ENCODE measurements at regions not wholly inside any gene's neighbourhood (a gene's known extent, or its start where the extent isn't known, plus 50 kb on each side); places are given as distances from the start of the nearest gene placed in this dataset.

DNA sequence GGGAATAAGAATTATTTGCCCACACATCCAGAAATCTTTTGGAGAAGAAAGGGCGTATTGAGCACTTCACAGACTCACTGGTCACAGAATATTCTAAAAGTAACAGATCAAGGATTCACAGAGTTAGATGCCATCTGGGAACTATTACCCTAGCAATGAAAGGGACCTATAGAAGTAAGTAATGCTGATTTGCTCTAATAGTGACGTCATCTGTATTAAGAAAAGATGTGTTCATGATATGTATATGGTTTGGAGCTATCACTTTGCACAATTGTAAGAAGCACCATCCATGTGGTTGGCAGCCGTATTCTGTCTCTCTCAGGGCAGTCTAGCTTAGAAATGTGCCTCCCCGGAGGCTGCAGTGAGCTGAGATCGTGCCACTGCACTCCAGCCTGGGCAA lies 52.8 kb upstream of the SV2C start:
- DNase-seq (ENCODE audit: low read depth, low spot score) = peak; percentile 0
- no peak overlapping the region for H3K4me3 ChIP-seq (ENCODE audit: low read depth, low read length)
- in situ Hi-C loops (cut with HindIII; ENCODE audit: low sequenced_read_pairs) = no loop called here
- TF ChIP-seq CTCF (IDR thresholded peaks at IDR 0.05; ENCODE audit: low read depth, low read length) = no peak

DNA sequence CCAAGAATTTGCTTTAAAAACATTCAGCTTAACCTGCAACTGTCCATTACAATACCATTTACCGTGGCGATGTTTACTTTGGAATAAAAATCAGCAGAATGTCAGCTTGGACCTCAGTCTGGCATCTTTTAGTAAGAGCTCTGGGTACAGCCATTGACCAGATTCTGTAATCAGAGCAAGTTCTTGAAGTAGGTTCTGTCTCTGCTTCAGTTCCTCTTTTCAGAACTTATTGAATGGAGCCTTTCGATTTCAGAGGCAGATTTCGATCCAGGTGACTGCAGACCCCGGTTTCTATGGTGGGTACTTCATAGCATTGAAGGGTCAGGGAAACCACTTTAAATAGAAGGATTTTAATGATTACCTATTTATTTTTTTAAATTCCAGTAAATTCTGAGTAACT lies 53.4 kb upstream of the SV2C start:
- no peak for TF ChIP-seq CTCF (IDR thresholded peaks at IDR 0.05; ENCODE audit: low read depth, low read length)
- in situ Hi-C loops (cut with HindIII; ENCODE audit: low sequenced_read_pairs) = no loop called here
- H3K4me3 ChIP-seq (ENCODE audit: low read depth, low read length) = no peak overlapping the region
- no peak for DNase-seq (ENCODE audit: low read depth, low spot score)

DNA sequence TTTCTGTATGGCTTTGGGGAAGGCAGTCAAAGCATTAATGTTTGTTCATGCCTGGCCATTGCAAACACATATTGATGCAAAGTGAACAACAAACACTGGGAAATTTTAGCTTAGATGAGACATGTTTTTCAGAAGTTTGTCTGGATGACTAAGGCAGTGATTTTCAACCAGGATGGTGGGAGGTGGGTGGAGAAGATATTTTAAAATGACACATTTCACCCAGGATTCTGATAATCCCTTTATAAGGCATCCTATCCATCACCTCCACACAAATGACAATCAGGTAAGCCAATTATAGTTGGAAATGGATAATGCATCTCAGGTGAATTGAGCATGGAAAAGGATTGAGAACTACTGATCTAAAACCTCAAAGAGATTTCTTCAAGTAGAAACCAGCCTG lies 57.4 kb upstream of the SV2C start:
- DNase-seq (ENCODE audit: low read depth, low spot score) = no peak
- in situ Hi-C loops (cut with HindIII; ENCODE audit: low sequenced_read_pairs) = no loop called here
- no peak for TF ChIP-seq CTCF (IDR thresholded peaks at IDR 0.05; ENCODE audit: low read depth, low read length)
- no peak overlapping the region for H3K4me3 ChIP-seq (ENCODE audit: low read depth, low read length)

DNA sequence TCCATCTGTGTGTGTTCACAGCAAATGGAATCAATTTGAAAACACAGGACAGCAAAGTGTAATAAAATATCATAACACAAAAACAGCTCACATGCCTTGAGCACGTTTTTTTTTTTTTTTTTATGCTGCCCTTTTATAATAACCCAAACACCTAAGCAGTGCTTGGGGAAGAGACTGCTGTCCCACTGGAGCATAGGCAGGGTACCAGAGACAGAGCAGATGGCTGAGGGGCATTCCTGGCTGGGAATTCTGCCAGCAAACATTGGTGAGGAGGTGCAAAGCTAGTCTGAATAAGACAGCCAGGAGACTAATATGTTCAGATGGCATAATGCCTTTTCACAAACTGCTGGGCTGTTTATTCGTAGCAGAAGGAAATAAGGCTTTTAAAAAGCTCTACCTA lies 58.1 kb upstream of the SV2C start:
- in situ Hi-C loops (cut with HindIII; ENCODE audit: low sequenced_read_pairs) = no loop called here
- H3K4me3 ChIP-seq (ENCODE audit: low read depth, low read length) = no peak overlapping the region
- TF ChIP-seq CTCF (IDR thresholded peaks at IDR 0.05; ENCODE audit: low read depth, low read length) = no peak
- no peak for DNase-seq (ENCODE audit: low read depth, low spot score)

GRCh38 chr5:76022611-76023010 lies 60.6 kb upstream of the SV2C start:
- in situ Hi-C loops (cut with HindIII; ENCODE audit: low sequenced_read_pairs) = no loop called here
- TF ChIP-seq CTCF (IDR thresholded peaks at IDR 0.05; ENCODE audit: low read depth, low read length) = no peak
- no peak for DNase-seq (ENCODE audit: low read depth, low spot score)
- no peak overlapping the region for H3K4me3 ChIP-seq (ENCODE audit: low read depth, low read length)

GRCh38 chr5:76021936-76022584 lies 61.1 kb upstream of the SV2C start:
- DNase-seq (ENCODE audit: low read depth, low spot score) = no peak
- in situ Hi-C loops (cut with HindIII; ENCODE audit: low sequenced_read_pairs) = no loop called here
- no peak overlapping the region for H3K4me3 ChIP-seq (ENCODE audit: low read depth, low read length)
- no peak for TF ChIP-seq CTCF (IDR thresholded peaks at IDR 0.05; ENCODE audit: low read depth, low read length)

- H3K4me3 ChIP-seq (ENCODE audit: low read depth, low read length) = no peak overlapping the region
- TF ChIP-seq CTCF (IDR thresholded peaks at IDR 0.05; ENCODE audit: low read depth, low read length) = no peak
- DNase-seq (ENCODE audit: low read depth, low spot score) = no peak
- in situ Hi-C loops (cut with HindIII; ENCODE audit: low sequenced_read_pairs) = no loop called here
These were observed 66.9 kb upstream of the SV2C start for GRCh38 chr5:76016258-76016657.

All from astrocyte of the spinal cord (primary cell).